A549 (cell line): ENCODE measurements at regions not wholly inside any gene's neighbourhood (a gene's known extent, or its start where the extent isn't known, plus 50 kb on each side); places are given as distances from the start of the nearest gene placed in this dataset.

Source experiments
- ATAC-seq, 2 experiments: fragments of 200-7000 bp in 1 of 2; fragments of >200 bp in 1 of 2; cut with Nextera tagmentation in 1 of 2; cut with Tn5 transposase in 1 of 2; 3 replicates each; pipeline versions ENCODE4 v1.8.0 to v1.9.1; 2018 to 2020; ENCODE audit warnings: mild to moderate bottlenecking in 1 of 2, moderate library complexity in 1 of 2
- CTCF ChIA-PET: fragments of 300-600 bp; sonication (Branson Sonifier 250); formaldehyde crosslinking; extraction: SDS; loops from one replicate; lab custom pipeline; 2021; ENCODE audit warnings: antibody characterized with exemption, inconsistent platforms; lab: Yijun Ruan, JAX
- POLR2A ChIA-PET: fragments of 350-600 bp; formaldehyde crosslinking; extraction: SDS; loops from one replicate; lab custom pipeline; 2021; ENCODE audit warnings: antibody characterized with exemption, inconsistent platforms; lab: Yijun Ruan, JAX
- DNase-seq, 2 experiments: peaks; one replicate each; pipeline versions ENCODE4 v3.0.0 to v3.0.0-alpha.2; 2011 to 2016; ENCODE audit warnings: low read depth in 1 of 2, low spot score in 1 of 2
- FAIRE-seq: peaks from 2 replicates; lab custom pipeline; 2011; peaks lifted over from hg19 to GRCh38; lab: Jason Lieb, UNC
- H3K27ac ChIP-seq, 2 experiments: fragments of >200 bp; sonication (Bioruptor Twin); formaldehyde crosslinking; 3 replicates each; pipeline ENCODE4 v1.5.1; 2016 to 2017
- H3K4me1 ChIP-seq: fragments of >200 bp; sonication (Bioruptor Twin); formaldehyde crosslinking; 3 replicates; pipeline ENCODE4 v1.6.1; 2016
- H3K4me2 ChIP-seq: fragments of >200 bp; sonication (Bioruptor Twin); formaldehyde crosslinking; 3 replicates; pipeline ENCODE4 v1.6.1; 2016
- H3K4me3 ChIP-seq: fragments of >200 bp; sonication (Bioruptor Twin); formaldehyde crosslinking; 3 replicates; pipeline ENCODE4 v1.5.1; 2016
- H3K9me3 ChIP-seq: fragments of >200 bp; sonication (Bioruptor Twin); formaldehyde crosslinking; 3 replicates; pipeline ENCODE4 v1.6.1; 2016
- CBX2 ChIP-seq: fragments of 200-600 bp; sonication (generic); IDR thresholded peaks from 2 replicates; pipeline ENCODE4 v1.6.1; 2016; ENCODE audit warnings: low read depth, mild to moderate bottlenecking, borderline replicate concordance
- CEBPB ChIP-seq, 2 experiments: fragments of >200 bp in 1 of 2; sonication (Bioruptor Twin) in 1 of 2; formaldehyde crosslinking in 1 of 2; IDR thresholded peaks; 2 replicates each; pipeline ENCODE4 v1.6.1; 2012 to 2016
- E2F6 ChIP-seq: IDR thresholded peaks from 2 replicates; pipeline ENCODE4 v1.6.1; 2012; ENCODE audit warnings: low read depth, borderline replicate concordance
- EHF ChIP-seq: fragments of 250-450 bp; sonication (Bioruptor Pico); IDR thresholded peaks from 2 replicates; pipeline ENCODE4 v1.5.0; 2020; ENCODE audit warnings: mild to moderate bottlenecking
- ESRRA ChIP-seq: fragments of 150-350 bp; IDR thresholded peaks from 2 replicates; pipeline ENCODE4 v1.6.1; 2014; ENCODE audit warnings: mild to moderate bottlenecking, low read length, borderline replicate concordance
- FOSB ChIP-seq: fragments of 250-450 bp; sonication (Bioruptor Pico); IDR thresholded peaks from 2 replicates; pipeline ENCODE4 v1.5.0; 2020; ENCODE audit warnings: mild to moderate bottlenecking, moderate library complexity
- FOSL2 ChIP-seq, 2 experiments: fragments of 450-650 bp in 1 of 2; fragments of >200 bp in 1 of 2; sonication (Bioruptor Twin) in 1 of 2; formaldehyde crosslinking; IDR thresholded peaks; 2 replicates each; pipeline versions ENCODE4 v1.5.0 to v1.6.1; 2016 to 2020; ENCODE audit warnings: mild to moderate bottlenecking in 1 of 2, moderate library complexity in 1 of 2
- HEYL ChIP-seq: fragments of 250-450 bp; sonication (Bioruptor Pico); IDR thresholded peaks from 2 replicates; pipeline ENCODE4 v1.8.0; 2021; ENCODE audit warnings: mild to moderate bottlenecking, moderate library complexity
- HOXA7 ChIP-seq: fragments of 250-450 bp; sonication (Bioruptor Pico); IDR thresholded peaks from 2 replicates; pipeline ENCODE4 v1.5.0; 2020; ENCODE audit warnings: mild to moderate bottlenecking, moderate library complexity
- HOXB13 ChIP-seq: fragments of 250-450 bp; sonication (Bioruptor Pico); IDR thresholded peaks from 2 replicates; pipeline ENCODE4 v1.5.0; 2020; ENCODE audit warnings: low read depth, mild to moderate bottlenecking, moderate library complexity
- KDM1A ChIP-seq: fragments of 200-600 bp; sonication (generic); IDR thresholded peaks from 2 replicates; pipeline ENCODE4 v1.6.1; 2016; ENCODE audit warnings: low read depth, mild to moderate bottlenecking
- MAFK ChIP-seq: fragments of 450-650 bp; IDR thresholded peaks from 2 replicates; pipeline ENCODE4 v1.6.1; 2014; ENCODE audit not compliant: partially characterized antibody
- MAZ ChIP-seq: fragments of 150-350 bp; IDR thresholded peaks from 2 replicates; pipeline ENCODE4 v1.6.1; 2014; ENCODE audit warnings: antibody characterized with exemption, low read depth, low read length, borderline replicate concordance
- MYC ChIP-seq: IDR thresholded peaks from 2 replicates; pipeline ENCODE4 v1.6.1; 2012; ENCODE audit warnings: mild to moderate bottlenecking, inconsistent platforms, low read length, improper control_type of control experiment, borderline replicate concordance
- NFE2L2 ChIP-seq: fragments of 150-350 bp; conservative IDR thresholded peaks from 2 replicates; pipeline ENCODE4 v1.6.1; 2014; ENCODE audit warnings: low read length
- PHF8 ChIP-seq: fragments of 200-600 bp; sonication (generic); IDR thresholded peaks from 2 replicates; pipeline ENCODE4 v1.6.1; 2016; ENCODE audit warnings: low read depth, mild to moderate bottlenecking, antibody characterized with exemption, moderate library complexity, borderline replicate concordance
- POLR2AphosphoS2 ChIP-seq: conservative IDR thresholded peaks from 2 replicates; pipeline ENCODE4 v1.6.1; 2012; ENCODE audit warnings: low read length, improper control_type of control experiment, inconsistent platforms
- RAD21 ChIP-seq, 2 experiments: fragments of >200 bp in 1 of 2; sonication (Bioruptor Twin) in 1 of 2; formaldehyde crosslinking in 1 of 2; IDR thresholded peaks in 1 of 2; conservative IDR thresholded peaks in 1 of 2; 2 replicates in 1 of 2; 3 replicates in 1 of 2; pipeline ENCODE4 v1.6.1; 2012 to 2018; ENCODE audit warnings: inconsistent platforms in 1 of 2
- RCOR1 ChIP-seq: fragments of 150-350 bp; IDR thresholded peaks from 2 replicates; pipeline ENCODE4 v1.6.1; 2014; ENCODE audit warnings: antibody characterized with exemption, low read length, low read depth
- RFX5 ChIP-seq: fragments of 450-650 bp; IDR thresholded peaks from 2 replicates; pipeline ENCODE4 v1.7.1; 2014; ENCODE audit warnings: antibody characterized with exemption, mild to moderate bottlenecking, moderate library complexity
- SMC3 ChIP-seq: fragments of >200 bp; sonication (Bioruptor Twin); formaldehyde crosslinking; IDR thresholded peaks from 3 replicates; pipeline ENCODE4 v1.6.1; 2018; ENCODE audit warnings: inconsistent platforms
- SREBF2 ChIP-seq: fragments of 450-650 bp; IDR thresholded peaks from 2 replicates; pipeline ENCODE4 v1.6.1; 2014; ENCODE audit warnings: mild to moderate bottlenecking, moderate library complexity
- TFCP2L1 ChIP-seq: fragments of 250-450 bp; sonication (Bioruptor Pico); IDR thresholded peaks from 2 replicates; pipeline ENCODE4 v1.5.0; 2021; ENCODE audit warnings: mild to moderate bottlenecking
- TP53 ChIP-seq: fragments of 250-450 bp; sonication (Bioruptor Pico); IDR thresholded peaks from 2 replicates; pipeline ENCODE4 v1.5.0; 2021; ENCODE audit warnings: mild to moderate bottlenecking, moderate library complexity
- ZC3H11A ChIP-seq: fragments of 450-650 bp; IDR thresholded peaks from 2 replicates; pipeline ENCODE4 v1.6.1; 2014; ENCODE audit warnings: antibody characterized with exemption, mild to moderate bottlenecking
- ZFP36 ChIP-seq: fragments of 450-650 bp; IDR thresholded peaks from 2 replicates; pipeline ENCODE4 v1.6.1; 2014; ENCODE audit warnings: borderline replicate concordance; ENCODE audit not compliant: partially characterized antibody
- WGBS: methylation state at CpG from one replicate; pipeline ENCODE4 v1.1.6; 2017; ENCODE audit errors: missing lambda C conversion rate; 5-methylcytosine and 5-hydroxymethylcytosine counted together
- TF ChIP-seq, protein P1 (sequence below): IDR thresholded peaks from 2 replicates; pipeline ENCODE4 v1.6.1; 2012
- TF ChIP-seq, protein P2 (sequence below): fragments of >200 bp; sonication (Bioruptor Twin); formaldehyde crosslinking; IDR thresholded peaks from 3 replicates; pipeline ENCODE4 v1.6.1; 2016
- TF ChIP-seq, protein P3 (sequence below): fragments of 200-600 bp; sonication (generic); IDR thresholded peaks from 2 replicates; pipeline ENCODE4 v1.6.1; 2016; ENCODE audit warnings: antibody characterized with exemption, mild to moderate bottlenecking, moderate library complexity

DNA sequence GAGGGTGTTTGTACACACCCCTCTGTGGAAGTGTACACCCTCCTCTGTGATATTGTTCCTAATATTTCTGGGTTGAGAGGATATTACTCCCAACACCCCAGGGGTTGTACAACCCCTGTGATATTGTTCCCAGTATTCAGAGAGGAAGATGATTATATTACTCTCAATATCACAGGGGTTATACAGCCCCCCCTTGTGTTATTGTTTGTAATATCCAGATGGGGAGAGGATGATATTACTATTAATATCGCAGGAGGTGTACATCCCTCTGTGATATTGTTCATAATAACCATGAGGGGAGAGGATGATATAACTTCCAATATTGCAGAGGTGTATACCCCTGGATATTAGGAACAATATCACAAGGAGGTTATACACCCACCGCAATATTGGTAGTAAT is 566.1 kb upstream of the MIS18BP1 start:
- ATAC-seq (no peak), DNase-seq (no peak), FAIRE-seq (no peak)
- Histone ChIP-seq H3K4me2 (no peak overlapping the region), H3K27ac (no peak overlapping the region), H3K4me1 (no peaks in the 10 kb centered on the region), H3K4me3 (no peak overlapping the region), H3K9me3 (no peaks in the 10 kb centered on the region)
- WGBS, result 39% methylated on average over 2 of the region's 2 CpGs
- POLR2A ChIA-PET, result no interaction called here
- TF ChIP-seq, protein P1, sequence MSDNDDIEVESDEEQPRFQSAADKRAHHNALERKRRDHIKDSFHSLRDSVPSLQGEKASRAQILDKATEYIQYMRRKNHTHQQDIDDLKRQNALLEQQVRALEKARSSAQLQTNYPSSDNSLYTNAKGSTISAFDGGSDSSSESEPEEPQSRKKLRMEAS, result no peak
- no peak for TF ChIP-seq RFX5
- no peak for TF ChIP-seq HOXA7 (CRISPR knock-in tag)
- TF ChIP-seq CEBPB (IDR thresholded peaks at IDR 0.05), result no peak
- no peak for TF ChIP-seq ZC3H11A
- TF ChIP-seq, protein P2, sequence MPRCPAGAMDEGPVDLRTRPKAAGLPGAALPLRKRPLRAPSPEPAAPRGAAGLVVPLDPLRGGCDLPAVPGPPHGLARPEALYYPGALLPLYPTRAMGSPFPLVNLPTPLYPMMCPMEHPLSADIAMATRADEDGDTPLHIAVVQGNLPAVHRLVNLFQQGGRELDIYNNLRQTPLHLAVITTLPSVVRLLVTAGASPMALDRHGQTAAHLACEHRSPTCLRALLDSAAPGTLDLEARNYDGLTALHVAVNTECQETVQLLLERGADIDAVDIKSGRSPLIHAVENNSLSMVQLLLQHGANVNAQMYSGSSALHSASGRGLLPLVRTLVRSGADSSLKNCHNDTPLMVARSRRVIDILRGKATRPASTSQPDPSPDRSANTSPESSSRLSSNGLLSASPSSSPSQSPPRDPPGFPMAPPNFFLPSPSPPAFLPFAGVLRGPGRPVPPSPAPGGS, result no peak
- no peak for TF ChIP-seq HEYL (CRISPR knock-in tag)
- no peak for TF ChIP-seq NFE2L2
- no peak for TF ChIP-seq RCOR1
- no peak for TF ChIP-seq KDM1A
- TF ChIP-seq PHF8, result no peak
- TF ChIP-seq FOSL2 (IDR thresholded peaks at IDR 0.05), result no peak
- no peak for TF ChIP-seq FOSL2 (CRISPR knock-in tag; IDR thresholded peaks at IDR 0.05)
- TF ChIP-seq CBX2, result no peak
- no peak for TF ChIP-seq MAFK
- no peak for TF ChIP-seq HOXB13
- CTCF ChIA-PET, result no interaction called here

DNA sequence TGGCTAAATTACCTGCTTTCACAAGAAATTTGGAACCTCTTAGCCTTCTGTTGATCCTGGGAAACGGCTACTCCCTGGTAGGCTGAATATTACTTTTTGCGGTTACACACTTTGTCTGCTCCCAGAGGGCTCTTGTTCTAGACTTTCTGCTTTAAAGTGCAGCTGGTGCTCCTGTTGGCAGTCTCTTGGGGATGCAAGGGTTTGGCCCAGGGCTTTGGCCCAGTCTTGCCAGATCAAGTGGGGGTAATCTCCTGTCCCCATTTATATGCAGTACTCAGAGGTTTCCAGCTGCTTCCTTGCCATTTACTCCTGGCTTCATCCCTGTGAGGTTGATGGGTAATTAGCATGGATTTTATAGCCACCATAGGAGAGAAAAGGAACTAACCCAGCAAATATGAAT is 558.2 kb upstream of the MIS18BP1 start:
- no peak for DNase-seq
- no peak overlapping the region for H3K4me3 ChIP-seq
- no peaks in the 10 kb centered on the region for H3K9me3 ChIP-seq
- no peak for TF ChIP-seq FOSL2 (IDR thresholded peaks at IDR 0.05)
- no peak for TF ChIP-seq FOSL2 (CRISPR knock-in tag; IDR thresholded peaks at IDR 0.05)
- TF ChIP-seq TFCP2L1 (CRISPR knock-in tag), result no peak
- no peak for TF ChIP-seq E2F6
- TF ChIP-seq, protein P3, sequence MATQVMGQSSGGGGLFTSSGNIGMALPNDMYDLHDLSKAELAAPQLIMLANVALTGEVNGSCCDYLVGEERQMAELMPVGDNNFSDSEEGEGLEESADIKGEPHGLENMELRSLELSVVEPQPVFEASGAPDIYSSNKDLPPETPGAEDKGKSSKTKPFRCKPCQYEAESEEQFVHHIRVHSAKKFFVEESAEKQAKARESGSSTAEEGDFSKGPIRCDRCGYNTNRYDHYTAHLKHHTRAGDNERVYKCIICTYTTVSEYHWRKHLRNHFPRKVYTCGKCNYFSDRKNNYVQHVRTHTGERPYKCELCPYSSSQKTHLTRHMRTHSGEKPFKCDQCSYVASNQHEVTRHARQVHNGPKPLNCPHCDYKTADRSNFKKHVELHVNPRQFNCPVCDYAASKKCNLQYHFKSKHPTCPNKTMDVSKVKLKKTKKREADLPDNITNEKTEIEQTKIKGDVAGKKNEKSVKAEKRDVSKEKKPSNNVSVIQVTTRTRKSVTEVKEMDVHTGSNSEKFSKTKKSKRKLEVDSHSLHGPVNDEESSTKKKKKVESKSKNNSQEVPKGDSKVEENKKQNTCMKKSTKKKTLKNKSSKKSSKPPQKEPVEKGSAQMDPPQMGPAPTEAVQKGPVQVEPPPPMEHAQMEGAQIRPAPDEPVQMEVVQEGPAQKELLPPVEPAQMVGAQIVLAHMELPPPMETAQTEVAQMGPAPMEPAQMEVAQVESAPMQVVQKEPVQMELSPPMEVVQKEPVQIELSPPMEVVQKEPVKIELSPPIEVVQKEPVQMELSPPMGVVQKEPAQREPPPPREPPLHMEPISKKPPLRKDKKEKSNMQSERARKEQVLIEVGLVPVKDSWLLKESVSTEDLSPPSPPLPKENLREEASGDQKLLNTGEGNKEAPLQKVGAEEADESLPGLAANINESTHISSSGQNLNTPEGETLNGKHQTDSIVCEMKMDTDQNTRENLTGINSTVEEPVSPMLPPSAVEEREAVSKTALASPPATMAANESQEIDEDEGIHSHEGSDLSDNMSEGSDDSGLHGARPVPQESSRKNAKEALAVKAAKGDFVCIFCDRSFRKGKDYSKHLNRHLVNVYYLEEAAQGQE, result no peak
- no peak for TF ChIP-seq EHF (CRISPR knock-in tag)
- no peak for TF ChIP-seq ZFP36
- no peak for TF ChIP-seq FOSB (CRISPR knock-in tag)
- TF ChIP-seq ESRRA, result no peak
- no peak for TF ChIP-seq SMC3
- TF ChIP-seq POLR2AphosphoS2, result no peak
- no peak for TF ChIP-seq RAD21 (conservative IDR thresholded peaks at IDR 0.05 in 1 of 2, IDR thresholded peaks at IDR 0.05 in 1 of 2)
- no peak for TF ChIP-seq SREBF2
- TF ChIP-seq MAZ, result no peak
- TF ChIP-seq, protein P2, result no peak
- no peak for TF ChIP-seq TP53 (CRISPR knock-in tag)
- no peak for TF ChIP-seq MYC
- TF ChIP-seq, protein P1, result no peak
- no peak overlapping the region for H3K27ac ChIP-seq
- no peak for ATAC-seq
- H3K4me1 ChIP-seq, result no peaks in the 10 kb centered on the region
- CTCF ChIA-PET, result interaction anchor here (1.1 kb wide), 1 partner anchor 13 kb away, joined by 3 read pairs; no protein-coding TSS in a partner anchor
- 54% methylated on average over 2 of the region's 2 CpGs for whole genome bisulfite sequencing
- no peak overlapping the region for H3K4me2 ChIP-seq
- POLR2A ChIA-PET, result no interaction called here
- FAIRE-seq, result no peak
